Limb (tissue), 2 donors: ENCODE measurements at regions not wholly inside any gene's neighbourhood (a gene's known extent, or its start where the extent isn't known, plus 50 kb on each side); places are given as distances from the start of the nearest gene placed in this dataset.
"Not testable (repeated sequence)": the region's sequence is repeated elsewhere in the genome, so short reads cannot be mapped to it uniquely, and the experiment has no call there.

Experiments
- DNase-seq, 2 donors: peaks; one replicate each; pipeline ENCODE4 v3.0.0-alpha.2; 2016; ENCODE audit errors: extremely low spot score in 2 of 2

GRCh38 chr2:190742431-190742830, 93.5 kb downstream of the NAB1 start:
- DNase-seq: no peak

- no peak for DNase-seq
Observed at GRCh38 chr2:190744041-190744440, 95.2 kb downstream of the NAB1 start.

GRCh38 chr2:190746971-190747761, 98.3 kb downstream of the NAB1 start:
- no peak for DNase-seq

GRCh38 chr2:190748966-190749365, 100.1 kb downstream of the NAB1 start:
- DNase-seq: no peak

GRCh38 chr2:190755772-190756415, 107.0 kb downstream of the NAB1 start:
- no peak for DNase-seq

- DNase-seq: no peak
Observed at GRCh38 chr2:190759749-190760213, 110.9 kb downstream of the NAB1 start.

GRCh38 chr2:190760353-190761150, 111.7 kb downstream of the NAB1 start:
- peak in 1 of 2 donors; percentile 35 for DNase-seq

GRCh38 chr2:190761216-190761615, 112.3 kb downstream of the NAB1 start:
- DNase-seq: not testable (repeated sequence)

GRCh38 chr2:190762566-190762965, 113.7 kb downstream of the NAB1 start:
- no peak for DNase-seq

- no peak for DNase-seq
Observed at GRCh38 chr2:190763100-190763499, 114.2 kb downstream of the NAB1 start.

GRCh38 chr2:190763901-190764514, 115.1 kb downstream of the NAB1 start:
- no peak for DNase-seq

- DNase-seq: no peak
Observed at GRCh38 chr2:190765386-190766173, 115.0 kb upstream of the GLS start.

- no peak for DNase-seq
Observed at GRCh38 chr2:190766174-190766572, 114.4 kb upstream of the GLS start.

GRCh38 chr2:190766595-190766994, 114.0 kb upstream of the GLS start:
- no peak for DNase-seq

- no peak for DNase-seq
Observed at GRCh38 chr2:190767821-190768220, 112.8 kb upstream of the GLS start.

GRCh38 chr2:190769258-190769657, 111.4 kb upstream of the GLS start:
- DNase-seq: no peak

GRCh38 chr2:190771726-190772125, 108.9 kb upstream of the GLS start:
- no peak for DNase-seq

GRCh38 chr2:190780594-190780993, 100.0 kb upstream of the GLS start:
- DNase-seq: no peak

GRCh38 chr2:190781604-190782198, 98.9 kb upstream of the GLS start:
- DNase-seq: peak in 1 of 2 donors; percentile 55

GRCh38 chr2:190782264-190782663, 98.4 kb upstream of the GLS start:
- DNase-seq: no peak
